NCI-H510A (cell line): ENCODE measurements at regions not wholly inside any gene's neighbourhood (a gene's known extent, or its start where the extent isn't known, plus 50 kb on each side); places are given as distances from the start of the nearest gene placed in this dataset.

Experiments used
- DNase-seq: peaks from one replicate; lab custom pipeline; 2025; lab: John Stamatoyannopoulos, UW

- no peak for DNase-seq
These were observed 168.4 kb upstream of the NPVF start for GRCh38 chr7:25396668-25397067.

- DNase-seq = no peak
These were observed 170.1 kb upstream of the NPVF start for GRCh38 chr7:25398418-25398817.

- DNase-seq = no peak
These were observed 170.9 kb upstream of the NPVF start for GRCh38 chr7:25399000-25399750.

- no peak for DNase-seq
These were observed 174.2 kb upstream of the NPVF start for GRCh38 chr7:25402532-25402931.

- DNase-seq = no peak
These were observed 177.4 kb upstream of the NPVF start for GRCh38 chr7:25405736-25406135.

GRCh38 chr7:25407053-25407452, 178.8 kb upstream of the NPVF start:
- DNase-seq = no peak

GRCh38 chr7:25408012-25408687, 179.9 kb upstream of the NPVF start:
- DNase-seq = peak; percentile 26

GRCh38 chr7:25408876-25409275, 180.6 kb upstream of the NPVF start:
- DNase-seq = no peak

- DNase-seq = no peak
These were observed 181.8 kb upstream of the NPVF start for GRCh38 chr7:25409897-25410636.

GRCh38 chr7:25420771-25421170, 192.5 kb upstream of the NPVF start:
- no peak for DNase-seq

GRCh38 chr7:25424113-25424512, 195.8 kb upstream of the NPVF start:
- DNase-seq = no peak

GRCh38 chr7:25424855-25425254, 196.6 kb upstream of the NPVF start:
- no peak for DNase-seq

GRCh38 chr7:25427721-25428120, 199.4 kb upstream of the NPVF start:
- no peak for DNase-seq

GRCh38 chr7:25429731-25430130, 201.4 kb upstream of the NPVF start:
- DNase-seq = no peak

GRCh38 chr7:25430200-25430931, 202.1 kb upstream of the NPVF start:
- DNase-seq = no peak

GRCh38 chr7:25431956-25432450, 203.7 kb upstream of the NPVF start:
- DNase-seq = no peak

- no peak for DNase-seq
These were observed 204.5 kb upstream of the NPVF start for GRCh38 chr7:25432807-25433206.

- no peak for DNase-seq
These were observed 208.1 kb upstream of the NPVF start for GRCh38 chr7:25436413-25436812.

- DNase-seq = no peak
These were observed 209.0 kb upstream of the NPVF start for GRCh38 chr7:25437308-25437707.

- DNase-seq = no peak
These were observed 216.7 kb upstream of the NPVF start for GRCh38 chr7:25444991-25445390.

- DNase-seq = no peak
These were observed 220.0 kb upstream of the NPVF start for GRCh38 chr7:25448301-25448700.

GRCh38 chr7:25454020-25454419, 225.7 kb upstream of the NPVF start:
- DNase-seq = no peak
